GM19238 (cell line): ENCODE measurements at regions not wholly inside any gene's neighbourhood (a gene's known extent, or its start where the extent isn't known, plus 50 kb on each side); places are given as distances from the start of the nearest gene placed in this dataset.

Source experiments
- DNase-seq: peaks from one replicate; pipeline ENCODE4 v3.0.0; 2011; ENCODE audit warnings: low spot score; ENCODE audit not compliant: insufficient read length

DNA sequence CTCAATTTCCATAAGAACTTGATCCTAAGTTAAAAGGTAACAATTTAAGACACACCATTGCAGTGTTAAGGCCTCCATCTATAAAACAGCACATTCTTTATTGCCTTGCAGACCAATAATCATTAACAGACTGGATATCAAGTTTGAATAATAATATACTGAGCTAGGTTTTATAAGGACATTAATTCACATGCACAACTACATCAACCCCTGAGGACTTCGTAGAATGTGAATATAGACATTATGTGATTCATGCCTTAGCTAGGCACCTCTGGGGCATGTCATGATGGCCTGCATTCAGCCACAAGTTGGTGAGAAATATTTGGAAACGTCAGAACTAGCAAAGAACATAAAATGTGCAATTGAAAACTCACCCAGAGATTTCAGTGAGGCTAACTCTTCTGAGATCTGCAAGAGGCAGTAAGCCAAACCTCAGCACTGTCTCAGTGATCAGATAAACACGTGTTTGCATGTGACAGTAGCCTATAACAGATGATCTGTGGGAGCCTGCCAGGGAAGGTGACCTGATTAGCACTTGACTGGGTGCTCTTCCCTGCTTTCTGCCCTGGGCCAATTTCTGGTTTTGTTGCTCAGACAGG, 492.2 kb downstream of the FLRT2 start:
- DNase-seq = no peak

GRCh38 chr14:86020841-86021240, 490.9 kb downstream of the FLRT2 start:
- no peak for DNase-seq

- no peak for DNase-seq
Measured at GRCh38 chr14:86015941-86016340, 486.0 kb downstream of the FLRT2 start.

DNA sequence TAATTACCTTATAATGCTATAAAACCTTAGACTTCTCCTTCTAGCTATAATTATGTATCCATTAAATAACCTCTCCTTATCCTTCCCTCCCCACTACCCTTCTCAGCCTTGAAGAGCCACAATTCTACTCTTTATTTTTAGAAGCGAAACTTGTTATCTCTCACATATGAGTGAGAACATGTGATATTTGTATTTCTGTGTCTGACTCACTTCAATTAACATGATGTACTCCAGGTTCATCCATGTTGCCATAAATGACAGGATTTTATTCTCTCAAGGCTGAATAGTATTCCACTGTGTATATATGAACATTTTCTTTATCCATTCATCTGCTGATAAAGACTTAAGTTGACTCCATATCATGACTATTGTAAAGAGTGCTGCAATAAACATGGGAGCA, 485.6 kb downstream of the FLRT2 start:
- DNase-seq = no peak

- no peak for DNase-seq
Measured at GRCh38 chr14:86013641-86014040, 483.7 kb downstream of the FLRT2 start.

GRCh38 chr14:86012461-86012860, 482.5 kb downstream of the FLRT2 start:
- DNase-seq = no peak

- no peak for DNase-seq
Measured at GRCh38 chr14:86003998-86004397, 474.1 kb downstream of the FLRT2 start.

DNA sequence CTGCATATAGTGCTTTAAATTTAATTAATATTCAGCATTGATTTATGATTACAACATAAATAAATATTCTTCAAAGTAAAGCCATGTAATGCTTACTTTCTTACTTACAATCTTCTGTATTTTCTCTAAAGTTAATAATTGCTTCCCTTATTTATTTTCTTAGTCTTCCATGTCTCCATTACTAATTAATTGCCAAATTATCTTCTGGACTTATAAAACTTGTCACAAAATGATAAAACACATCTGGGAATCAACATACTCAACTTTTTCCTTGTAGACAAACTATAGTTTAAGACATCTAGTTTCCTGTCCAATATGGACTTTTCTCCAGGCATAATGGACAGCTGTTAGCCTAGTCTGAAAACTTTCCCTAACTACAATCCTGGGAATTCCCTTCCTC, 466.6 kb downstream of the FLRT2 start:
- DNase-seq = no peak

DNA sequence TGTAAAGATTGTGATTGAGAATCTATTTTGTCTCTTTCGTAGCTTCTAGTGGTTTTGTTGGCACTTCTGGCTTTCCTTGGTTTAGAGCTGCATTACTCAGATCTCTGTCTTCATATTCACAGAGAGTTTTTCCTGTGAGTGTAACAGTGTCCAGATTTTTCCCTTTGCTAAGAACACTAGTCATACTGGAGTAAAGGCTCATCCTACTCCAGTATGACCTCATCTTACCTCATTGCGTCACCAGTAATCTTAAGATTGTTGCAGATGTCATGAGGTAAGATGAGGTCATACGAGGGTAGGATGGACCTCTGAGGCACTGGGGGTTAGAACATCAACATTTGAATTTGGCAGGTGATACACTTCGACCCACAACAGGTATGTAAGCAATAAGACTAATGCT, 461.2 kb downstream of the FLRT2 start:
- no peak for DNase-seq

GRCh38 chr14:85987907-85988306, 458.0 kb downstream of the FLRT2 start:
- DNase-seq = no peak

GRCh38 chr14:85987292-85987691, 457.3 kb downstream of the FLRT2 start:
- no peak for DNase-seq

DNA sequence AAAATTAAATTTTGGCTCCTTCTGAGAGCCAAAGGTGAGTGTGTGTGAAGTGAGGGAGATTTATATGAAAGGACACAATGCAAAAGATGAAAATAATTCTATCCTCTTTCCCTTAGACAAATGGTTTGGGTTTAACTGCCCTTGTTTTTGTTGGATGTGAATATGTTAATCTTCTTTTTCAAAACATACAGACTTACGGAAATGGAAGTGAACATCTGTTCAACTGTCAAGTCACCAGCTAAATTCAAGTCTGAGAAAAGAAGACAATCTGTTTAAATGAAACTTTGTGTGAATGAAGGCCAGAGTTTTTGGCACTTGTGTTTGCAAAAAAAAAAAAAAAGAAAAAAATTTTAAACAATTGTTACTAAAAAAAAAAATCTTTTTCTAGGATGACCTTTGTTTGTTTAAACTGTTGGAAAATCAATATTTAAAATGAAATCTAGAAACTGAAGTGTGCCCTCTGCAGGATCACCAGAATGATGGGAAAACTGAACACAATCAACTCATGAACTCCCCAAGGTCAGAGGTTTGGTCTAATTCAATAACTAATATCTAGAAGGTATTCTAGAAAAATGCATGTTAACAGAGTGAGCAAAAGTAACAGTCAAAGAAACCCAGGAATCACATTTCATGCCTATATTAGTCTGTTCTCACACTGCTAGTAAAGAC, 448.8 kb downstream of the FLRT2 start:
- no peak for DNase-seq

GRCh38 chr14:85974602-85975001, 444.7 kb downstream of the FLRT2 start:
- DNase-seq = no peak

- DNase-seq = no peak
Measured at GRCh38 chr14:85963486-85963885, 433.5 kb downstream of the FLRT2 start.

GRCh38 chr14:85960756-85961155, 430.8 kb downstream of the FLRT2 start:
- DNase-seq = no peak

DNA sequence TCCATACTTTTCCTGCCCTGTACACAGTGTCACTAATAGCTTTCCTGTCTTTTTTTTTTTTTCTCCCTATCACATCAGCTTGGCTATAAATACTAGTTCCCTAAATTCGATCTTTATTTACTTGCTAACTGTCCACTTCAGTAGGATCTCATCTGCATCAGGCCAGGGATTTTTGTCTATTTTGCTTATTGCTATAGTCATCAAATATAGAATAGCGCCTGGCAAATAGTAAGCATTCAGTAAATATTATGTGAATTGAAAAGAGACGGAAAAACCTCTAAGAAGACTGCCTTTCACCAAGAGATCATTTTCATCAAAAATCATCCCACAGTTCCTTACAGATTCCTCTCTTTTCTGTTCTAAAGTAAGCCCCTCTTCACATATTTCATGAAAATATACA, 429.1 kb downstream of the FLRT2 start:
- DNase-seq = no peak

- DNase-seq = no peak
Measured at GRCh38 chr14:85958069-85958468, 428.1 kb downstream of the FLRT2 start.

- DNase-seq = no peak
Measured at GRCh38 chr14:85953265-85953664, 423.3 kb downstream of the FLRT2 start.

DNA sequence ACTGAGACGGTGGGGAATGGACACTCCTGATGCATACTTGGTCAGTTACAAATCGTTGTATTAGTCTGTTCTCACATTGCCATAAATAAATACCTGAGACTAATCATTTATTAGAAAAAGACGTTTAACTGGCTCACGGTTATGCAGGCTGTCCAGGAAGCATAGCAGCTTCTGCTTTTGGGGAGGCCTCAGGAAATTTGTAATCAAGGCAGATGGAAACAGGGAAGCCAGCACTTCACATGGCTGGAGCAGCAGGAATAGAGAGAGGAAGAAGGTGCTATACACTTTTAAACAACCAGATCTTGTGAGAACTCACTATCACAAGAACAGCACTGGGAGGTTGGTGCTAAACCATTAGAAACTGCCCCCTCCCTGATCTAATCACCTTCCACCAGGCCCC, 418.2 kb downstream of the FLRT2 start:
- no peak for DNase-seq

DNA sequence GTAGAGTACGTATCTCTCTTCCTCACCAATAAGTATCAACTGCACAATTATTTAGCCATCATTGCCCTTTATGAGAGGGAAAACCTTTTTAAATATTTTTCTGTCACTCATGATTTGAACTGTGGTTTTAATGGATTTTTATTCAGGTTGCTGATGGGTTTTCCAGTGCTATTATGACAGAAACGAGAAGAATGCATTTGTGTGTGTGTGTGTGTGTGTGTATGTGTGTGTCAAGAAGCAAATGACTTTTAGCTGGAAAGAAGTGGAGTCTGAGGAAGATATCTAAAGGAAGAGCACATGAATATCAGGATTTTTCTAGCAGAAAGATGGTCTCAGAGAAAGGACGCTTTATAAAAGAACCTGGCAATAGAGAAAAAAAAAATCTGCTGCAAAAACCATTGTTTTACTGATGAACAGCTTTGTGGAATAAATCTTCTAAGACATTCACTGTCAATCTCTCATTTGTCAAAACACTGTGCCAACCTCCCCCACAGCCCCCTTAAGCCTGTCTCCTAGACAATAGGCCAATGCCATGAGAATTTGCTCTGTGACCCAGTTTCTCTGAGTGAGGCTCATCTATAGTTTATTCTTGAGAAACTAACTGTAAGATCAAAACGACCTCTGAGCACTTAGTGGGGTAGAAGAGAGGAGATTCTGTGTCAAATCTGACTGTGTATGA, 417.7 kb downstream of the FLRT2 start:
- DNase-seq = no peak

- DNase-seq = no peak
Measured at GRCh38 chr14:85943192-85943591, 413.2 kb downstream of the FLRT2 start.

DNA sequence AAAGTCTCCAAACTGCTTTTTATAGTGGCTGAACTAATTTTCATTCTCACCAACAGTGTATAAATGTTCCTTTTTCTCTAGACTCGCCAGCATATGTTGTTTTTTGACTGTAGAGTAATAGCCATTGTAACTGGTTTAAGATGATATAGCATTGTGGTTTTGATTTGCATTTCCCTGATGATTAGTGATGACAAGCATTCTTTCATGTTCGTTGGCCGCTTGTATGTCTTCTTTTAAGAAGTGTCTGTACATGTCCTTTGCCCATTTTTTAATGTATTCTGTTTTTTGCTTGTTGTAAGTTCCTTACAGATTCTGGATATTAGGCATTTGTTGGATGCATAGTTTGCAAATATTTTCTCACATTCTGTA, 404.9 kb downstream of the FLRT2 start:
- no peak for DNase-seq
